Kidney epithelial cell (primary cell): ENCODE measurements at regions not wholly inside any gene's neighbourhood (a gene's known extent, or its start where the extent isn't known, plus 50 kb on each side); places are given as distances from the start of the nearest gene placed in this dataset.

Source experiments
- DNase-seq: peaks from one replicate; pipeline ENCODE4 v3.0.0-alpha.2; 2010; ENCODE audit warnings: low read depth
- H3K27me3 ChIP-seq: 2 replicates; pipeline ENCODE4 v1.6.0; 2011; ENCODE audit warnings: low read length; ENCODE audit not compliant: control insufficient read depth, insufficient read depth
- H3K36me3 ChIP-seq: 2 replicates; pipeline ENCODE4 v1.5.1; 2011; ENCODE audit warnings: low read length; ENCODE audit not compliant: control insufficient read depth, insufficient read depth
- H3K4me3 ChIP-seq: 2 replicates; pipeline ENCODE4 v1.5.1; 2011; ENCODE audit warnings: low read depth, mild to moderate bottlenecking, control low read depth, low read length
- TF ChIP-seq, protein P1 (sequence below): IDR thresholded peaks from 2 replicates; pipeline ENCODE4 v1.5.1; 2011; ENCODE audit warnings: mild to moderate bottlenecking, moderate library complexity, low read length, control low read depth, inconsistent platforms; ENCODE audit not compliant: insufficient read depth, poor library complexity, severe bottlenecking

GRCh38 chr1:101451888-101452287 is 215.1 kb downstream of the S1PR1 start:
- Histone ChIP-seq H3K36me3 (no peaks in the 10 kb centered on the region), H3K27me3 (no peaks in the 10 kb centered on the region), H3K4me3 (no peak overlapping the region)
- TF ChIP-seq, protein P1, sequence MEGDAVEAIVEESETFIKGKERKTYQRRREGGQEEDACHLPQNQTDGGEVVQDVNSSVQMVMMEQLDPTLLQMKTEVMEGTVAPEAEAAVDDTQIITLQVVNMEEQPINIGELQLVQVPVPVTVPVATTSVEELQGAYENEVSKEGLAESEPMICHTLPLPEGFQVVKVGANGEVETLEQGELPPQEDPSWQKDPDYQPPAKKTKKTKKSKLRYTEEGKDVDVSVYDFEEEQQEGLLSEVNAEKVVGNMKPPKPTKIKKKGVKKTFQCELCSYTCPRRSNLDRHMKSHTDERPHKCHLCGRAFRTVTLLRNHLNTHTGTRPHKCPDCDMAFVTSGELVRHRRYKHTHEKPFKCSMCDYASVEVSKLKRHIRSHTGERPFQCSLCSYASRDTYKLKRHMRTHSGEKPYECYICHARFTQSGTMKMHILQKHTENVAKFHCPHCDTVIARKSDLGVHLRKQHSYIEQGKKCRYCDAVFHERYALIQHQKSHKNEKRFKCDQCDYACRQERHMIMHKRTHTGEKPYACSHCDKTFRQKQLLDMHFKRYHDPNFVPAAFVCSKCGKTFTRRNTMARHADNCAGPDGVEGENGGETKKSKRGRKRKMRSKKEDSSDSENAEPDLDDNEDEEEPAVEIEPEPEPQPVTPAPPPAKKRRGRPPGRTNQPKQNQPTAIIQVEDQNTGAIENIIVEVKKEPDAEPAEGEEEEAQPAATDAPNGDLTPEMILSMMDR = no peak
- no peak for DNase-seq

DNA sequence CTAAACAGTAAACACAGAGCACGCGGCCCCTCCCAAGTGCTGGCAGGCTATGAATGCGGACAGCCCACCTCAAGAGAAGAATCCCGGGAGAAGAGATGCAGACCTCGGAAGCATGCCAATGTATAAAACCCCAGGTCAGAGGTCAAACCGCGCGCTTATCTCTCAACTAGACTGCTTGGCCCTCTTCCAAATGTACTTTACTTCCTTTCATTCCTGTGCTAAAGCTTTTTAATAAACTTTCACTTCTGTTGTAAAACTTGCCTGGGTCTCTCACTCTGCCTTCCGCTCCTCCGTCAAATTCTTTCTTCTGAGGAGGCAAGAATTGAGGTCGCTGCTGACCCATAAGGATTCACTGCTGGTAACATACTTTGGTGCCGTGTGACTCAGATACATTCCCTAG is 216.0 kb downstream of the S1PR1 start:
- Histone ChIP-seq H3K4me3 (no peak overlapping the region), H3K27me3 (no peaks in the 10 kb centered on the region), H3K36me3 (no peaks in the 10 kb centered on the region)
- no peak for DNase-seq
- TF ChIP-seq, protein P1 = no peak

DNA sequence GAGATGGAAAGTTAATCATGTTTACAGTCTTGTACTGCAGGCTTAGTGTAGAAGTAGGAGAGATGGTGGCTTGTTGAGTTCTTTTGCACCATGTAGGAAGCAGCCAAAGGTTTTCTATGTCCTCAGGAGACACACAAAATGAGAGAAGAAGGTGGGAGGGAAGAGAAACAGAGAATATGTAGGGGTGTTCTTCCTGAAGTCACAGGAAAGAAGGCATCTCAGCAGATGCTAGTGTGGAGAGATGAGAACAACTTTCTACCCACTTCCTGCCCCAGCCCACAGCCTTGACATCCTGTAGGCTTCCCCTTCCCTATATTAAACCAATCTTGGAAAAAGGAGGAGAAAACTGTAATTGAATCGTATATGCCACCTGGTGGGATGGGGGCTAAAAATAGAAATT is 217.0 kb downstream of the S1PR1 start:
- no peak for DNase-seq
- no peaks in the 10 kb centered on the region for H3K36me3 ChIP-seq
- H3K27me3 ChIP-seq = no peaks in the 10 kb centered on the region
- TF ChIP-seq, protein P1 = no peak
- H3K4me3 ChIP-seq = no peak overlapping the region

DNA sequence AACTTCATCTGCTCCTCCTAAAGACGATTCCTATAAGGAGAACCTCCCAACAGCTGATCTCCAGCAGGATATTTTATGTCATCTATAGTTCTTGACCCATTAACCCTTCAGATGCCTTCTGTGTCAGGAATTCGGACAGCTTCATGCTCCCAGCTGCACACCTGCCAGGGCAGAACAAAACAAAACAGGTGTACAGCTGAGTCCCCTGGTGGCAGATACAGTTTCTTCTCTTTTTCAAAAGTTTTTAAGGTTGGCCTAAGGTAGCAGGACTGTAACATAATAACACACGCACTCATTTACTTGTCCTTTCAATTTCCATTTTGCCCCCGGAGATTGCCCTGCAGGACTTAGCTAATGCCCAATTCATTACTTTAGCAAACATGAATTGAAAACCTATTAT is 218.3 kb downstream of the S1PR1 start:
- Histone ChIP-seq H3K36me3 (no peaks in the 10 kb centered on the region), H3K27me3 (no peaks in the 10 kb centered on the region), H3K4me3 (no peak overlapping the region)
- TF ChIP-seq, protein P1 = no peak
- no peak for DNase-seq

DNA sequence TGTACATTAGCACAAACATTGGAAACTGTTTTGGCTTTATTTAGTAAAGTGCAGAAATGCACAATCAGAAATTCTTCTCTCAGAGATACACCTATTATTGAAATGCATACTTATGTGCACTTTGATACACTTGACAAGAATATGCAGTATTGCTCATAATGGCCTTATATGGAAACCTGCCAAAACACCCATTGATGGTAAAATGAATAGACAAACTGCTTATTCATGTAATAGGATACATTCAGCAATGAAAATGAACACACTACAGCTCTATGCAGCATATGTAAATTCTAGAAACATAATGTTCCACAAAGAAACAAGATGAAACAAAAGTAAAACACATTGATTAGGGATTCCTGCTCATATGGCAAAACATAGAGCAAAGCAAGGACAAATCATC is 223.9 kb downstream of the S1PR1 start:
- no peaks in the 10 kb centered on the region for H3K27me3 ChIP-seq
- H3K36me3 ChIP-seq = no peaks in the 10 kb centered on the region
- no peak overlapping the region for H3K4me3 ChIP-seq
- TF ChIP-seq, protein P1 = no peak
- DNase-seq = no peak

- Histone ChIP-seq H3K36me3 (no peaks in the 10 kb centered on the region), H3K27me3 (no peaks in the 10 kb centered on the region), H3K4me3 (no peak overlapping the region)
- TF ChIP-seq, protein P1 = no peak
- no peak for DNase-seq
Measured at GRCh38 chr1:101463195-101463594, 226.4 kb downstream of the S1PR1 start.
